ENCODE measurements at regions not wholly inside any gene's neighbourhood (a gene's known extent, or its start where the extent isn't known, plus 50 kb on each side); places are given as distances from the start of the nearest gene placed in this dataset.

DNA sequence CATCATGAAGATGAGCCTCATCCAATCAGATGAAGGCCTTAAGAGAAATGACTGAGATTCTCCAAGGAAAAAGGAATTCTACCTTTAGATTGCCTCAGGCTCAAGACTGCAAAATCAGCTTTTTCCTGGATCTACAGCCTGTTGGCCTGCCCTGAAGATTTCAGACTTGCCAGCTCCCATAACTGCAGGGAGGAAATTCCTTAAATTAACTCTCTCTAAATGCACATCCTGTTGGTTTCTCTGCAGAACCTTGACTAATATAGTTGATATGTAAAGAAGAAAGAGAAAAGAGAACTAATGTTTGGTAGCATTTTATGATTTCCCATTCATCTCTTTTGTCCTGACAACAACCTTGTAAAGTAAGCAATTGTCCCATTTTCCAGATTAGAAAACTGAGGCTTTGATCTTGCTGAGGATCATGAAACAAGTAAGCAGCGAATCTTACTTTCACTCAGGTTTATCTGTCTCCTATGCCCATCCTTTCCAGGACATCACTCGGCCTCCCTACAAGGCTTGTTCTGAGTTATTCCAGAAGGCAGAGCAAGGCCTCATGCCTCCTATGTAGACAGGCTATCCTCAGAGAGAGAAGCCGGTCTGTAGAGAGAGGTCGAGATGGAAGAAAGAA lies 115.0 kb upstream of the LDB2 start:
- Histone ChIP-seq H3K27ac (ENCODE audit: low read depth in 1 of 2, low read length in 2 of 2) (no peak overlapping the region), H3K36me3 (ENCODE audit: insufficient read depth, low read length) (no peaks in the 10 kb centered on the region), H3K4me1 (ENCODE audit: insufficient read depth, low read length) (no peaks in the 10 kb centered on the region), H3K4me3 (ENCODE audit: low read length) (no peak overlapping the region), H3K27me3 (ENCODE audit: control insufficient read depth in 1 of 2, insufficient read depth in 2 of 2, low read length in 2 of 2) (no peaks in the 10 kb centered on the region), H3K9me3 (ENCODE audit: control insufficient read depth in 1 of 2, insufficient read depth in 1 of 2, low read length in 2 of 2) (no peaks in the 10 kb centered on the region)
- ATAC-seq (ENCODE audit: poor library complexity) (no peak), DNase-seq (no peak)
- POLR2A ChIA-PET = no interaction called here
- Mint-ChIP-seq H3K4me3 (no peak overlapping the region), H3K27me3 (no peaks in the 10 kb centered on the region), H3K36me3 (ENCODE audit: low read depth) (no peaks in the 10 kb centered on the region), H3K4me1 (ENCODE audit: low read depth) (no peaks in the 10 kb centered on the region), H3K27ac (no peak overlapping the region), H3K9me3 (no peaks in the 10 kb centered on the region)
- TF ChIP-seq, protein P1, sequence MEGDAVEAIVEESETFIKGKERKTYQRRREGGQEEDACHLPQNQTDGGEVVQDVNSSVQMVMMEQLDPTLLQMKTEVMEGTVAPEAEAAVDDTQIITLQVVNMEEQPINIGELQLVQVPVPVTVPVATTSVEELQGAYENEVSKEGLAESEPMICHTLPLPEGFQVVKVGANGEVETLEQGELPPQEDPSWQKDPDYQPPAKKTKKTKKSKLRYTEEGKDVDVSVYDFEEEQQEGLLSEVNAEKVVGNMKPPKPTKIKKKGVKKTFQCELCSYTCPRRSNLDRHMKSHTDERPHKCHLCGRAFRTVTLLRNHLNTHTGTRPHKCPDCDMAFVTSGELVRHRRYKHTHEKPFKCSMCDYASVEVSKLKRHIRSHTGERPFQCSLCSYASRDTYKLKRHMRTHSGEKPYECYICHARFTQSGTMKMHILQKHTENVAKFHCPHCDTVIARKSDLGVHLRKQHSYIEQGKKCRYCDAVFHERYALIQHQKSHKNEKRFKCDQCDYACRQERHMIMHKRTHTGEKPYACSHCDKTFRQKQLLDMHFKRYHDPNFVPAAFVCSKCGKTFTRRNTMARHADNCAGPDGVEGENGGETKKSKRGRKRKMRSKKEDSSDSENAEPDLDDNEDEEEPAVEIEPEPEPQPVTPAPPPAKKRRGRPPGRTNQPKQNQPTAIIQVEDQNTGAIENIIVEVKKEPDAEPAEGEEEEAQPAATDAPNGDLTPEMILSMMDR (IDR thresholded peaks at IDR 0.05) = no peak
- intact Hi-C loops (cut with DNase I, micrococcal nuclease) = no loop called here
- CTCF ChIA-PET = no interaction called here

- H3K4me3 Mint-ChIP-seq = no peak overlapping the region
- intact Hi-C loops (cut with DNase I, micrococcal nuclease) = no loop called here
- no peaks in the 10 kb centered on the region for H3K36me3 Mint-ChIP-seq (ENCODE audit: low read depth)
- H3K4me1 Mint-ChIP-seq (ENCODE audit: low read depth) = no peaks in the 10 kb centered on the region
- Histone ChIP-seq H3K27ac (ENCODE audit: low read depth in 1 of 2, low read length in 2 of 2) (no peak overlapping the region), H3K4me3 (ENCODE audit: low read length) (no peak overlapping the region), H3K36me3 (ENCODE audit: insufficient read depth, low read length) (no peaks in the 10 kb centered on the region), H3K4me1 (ENCODE audit: insufficient read depth, low read length) (no peaks in the 10 kb centered on the region), H3K27me3 (ENCODE audit: control insufficient read depth in 1 of 2, insufficient read depth in 2 of 2, low read length in 2 of 2) (no peaks in the 10 kb centered on the region), H3K9me3 (ENCODE audit: control insufficient read depth in 1 of 2, insufficient read depth in 1 of 2, low read length in 2 of 2) (no peaks in the 10 kb centered on the region)
- ATAC-seq (ENCODE audit: poor library complexity) = no peak
- ChIA-PET POLR2A (no interaction called here), CTCF (no interaction called here)
- H3K9me3 Mint-ChIP-seq = no peaks in the 10 kb centered on the region
- no peaks in the 10 kb centered on the region for H3K27me3 Mint-ChIP-seq
- TF ChIP-seq, protein P1 (IDR thresholded peaks at IDR 0.05) = no peak
- DNase-seq = no peak
- no peak overlapping the region for H3K27ac Mint-ChIP-seq
These were observed 114.0 kb upstream of the LDB2 start for GRCh38 chr4:17012451-17012850.

DNA sequence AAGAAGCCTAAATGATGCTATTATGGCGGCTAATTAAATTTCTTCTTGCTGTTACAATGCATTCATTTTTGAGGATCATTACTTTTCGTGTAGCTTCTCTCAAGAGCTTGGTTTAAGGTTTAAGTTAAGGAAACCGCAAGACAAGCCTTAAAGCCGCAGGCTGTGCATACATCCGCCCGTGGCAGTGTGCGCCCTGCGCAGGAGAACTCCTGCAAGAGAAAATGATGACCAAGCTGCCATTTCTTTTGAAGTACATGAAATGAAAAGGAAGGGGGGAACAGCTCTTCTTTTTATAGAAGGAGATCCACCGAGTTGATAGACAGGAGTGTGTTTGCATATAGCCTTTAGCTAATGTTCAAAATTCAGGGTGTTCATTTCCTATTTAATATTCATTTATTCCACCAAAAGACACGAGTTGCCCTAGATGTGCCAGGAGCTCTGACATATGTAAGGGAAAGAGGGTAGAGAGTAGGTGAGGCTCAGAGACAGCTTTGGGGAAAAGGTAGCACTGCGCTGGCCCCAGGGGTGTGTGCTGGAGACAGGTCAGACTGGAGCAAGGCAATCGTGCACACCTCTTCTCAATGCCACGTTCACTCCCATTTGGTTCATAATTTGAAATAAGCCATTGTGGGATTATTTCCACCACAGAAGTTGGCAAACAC lies 112.1 kb upstream of the LDB2 start:
- Histone ChIP-seq H3K4me1 (ENCODE audit: insufficient read depth, low read length) (no peaks in the 10 kb centered on the region), H3K4me3 (ENCODE audit: low read length) (no peak overlapping the region), H3K27ac (ENCODE audit: low read depth in 1 of 2, low read length in 2 of 2) (no peak overlapping the region), H3K9me3 (ENCODE audit: control insufficient read depth in 1 of 2, insufficient read depth in 1 of 2, low read length in 2 of 2) (no peaks in the 10 kb centered on the region), H3K36me3 (ENCODE audit: insufficient read depth, low read length) (no peaks in the 10 kb centered on the region), H3K27me3 (ENCODE audit: control insufficient read depth in 1 of 2, insufficient read depth in 2 of 2, low read length in 2 of 2) (no peaks in the 10 kb centered on the region)
- Mint-ChIP-seq H3K27me3 (no peaks in the 10 kb centered on the region), H3K9me3 (no peaks in the 10 kb centered on the region), H3K36me3 (ENCODE audit: low read depth) (no peaks in the 10 kb centered on the region), H3K4me1 (ENCODE audit: low read depth) (no peaks in the 10 kb centered on the region), H3K27ac (no peak overlapping the region), H3K4me3 (no peak overlapping the region)
- TF ChIP-seq, protein P1 (IDR thresholded peaks at IDR 0.05) = no peak
- CTCF ChIA-PET = no interaction called here
- POLR2A ChIA-PET = no interaction called here
- intact Hi-C loops (cut with DNase I, micrococcal nuclease) = no loop called here
- DNase-seq (no peak), ATAC-seq (ENCODE audit: poor library complexity) (no peak)

Data from CD4-positive, alpha-beta T cell (primary cell).